HFFc6 (cell line): ENCODE measurements at regions not wholly inside any gene's neighbourhood (a gene's known extent, or its start where the extent isn't known, plus 50 kb on each side); places are given as distances from the start of the nearest gene placed in this dataset.

Source experiments
- DNase-seq: peaks from one replicate; pipeline ENCODE4 v3.0.0-alpha.2; 2018
- H3K27ac Mint-ChIP-seq: 2 replicates; pipeline ENCODE4 v1.8.0; 2020; ENCODE audit warnings: mild to moderate bottlenecking, mixed read lengths
- H3K27me3 Mint-ChIP-seq: 2 replicates; pipeline ENCODE4 v1.8.0; 2021; ENCODE audit warnings: mild to moderate bottlenecking, moderate library complexity, mixed read lengths; ENCODE audit not compliant: insufficient read depth
- H3K36me3 Mint-ChIP-seq: 2 replicates; pipeline ENCODE4 v1.8.0; 2021; ENCODE audit warnings: low read depth, mixed read lengths
- H3K4me1 Mint-ChIP-seq: 2 replicates; pipeline ENCODE4 v1.8.0; 2020; ENCODE audit warnings: low read depth, mixed read lengths
- H3K4me3 Mint-ChIP-seq: 2 replicates; pipeline ENCODE4 v1.8.0; 2020; ENCODE audit warnings: mild to moderate bottlenecking, moderate library complexity, mixed read lengths
- H3K9me3 Mint-ChIP-seq: 2 replicates; pipeline ENCODE4 v1.8.0; 2020; ENCODE audit warnings: mild to moderate bottlenecking, mixed read lengths
- TF ChIP-seq, protein P1 (sequence below): fragments of 200-600 bp; sonication (generic); IDR thresholded peaks from 2 replicates; pipeline ENCODE4 v1.5.0; 2021; ENCODE audit warnings: antibody characterized with exemption, mild to moderate bottlenecking

DNA sequence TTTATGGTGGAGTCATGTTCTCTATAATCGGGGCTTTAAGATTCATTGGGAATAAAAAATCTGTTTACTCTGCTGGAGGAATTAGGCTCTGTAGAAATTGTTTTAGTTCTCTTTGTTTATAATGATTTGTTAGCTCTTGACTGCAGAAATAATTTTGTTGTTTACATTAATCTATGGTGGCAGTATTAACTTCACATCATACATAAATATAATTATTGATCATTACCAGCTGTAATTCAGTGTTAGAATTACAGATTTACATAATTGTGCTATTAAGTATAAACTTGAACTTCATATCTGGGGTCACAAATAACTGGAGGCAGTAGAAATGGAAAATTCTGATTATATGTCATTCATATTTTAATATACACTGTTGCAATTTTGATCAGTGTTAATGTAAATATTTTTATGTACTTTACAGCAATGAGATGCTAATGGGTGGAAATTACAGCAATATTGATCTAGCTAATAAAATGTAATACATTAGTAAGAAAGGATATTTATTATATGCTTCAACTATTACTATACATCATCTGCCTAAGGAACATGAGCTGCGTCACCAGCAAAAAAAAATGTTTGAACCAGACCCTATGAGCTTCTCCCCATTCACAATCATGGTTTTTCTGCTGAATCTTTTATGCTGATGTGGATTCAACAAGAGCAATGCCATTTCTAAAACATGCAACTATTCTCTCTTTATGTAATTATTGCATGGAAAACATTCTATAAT lies 846.6 kb downstream of the NR2F1-AS1 start:
- no peaks in the 10 kb centered on the region for H3K4me1 Mint-ChIP-seq
- 0 out of 2 replicates have a peak, but pooled peaks cover 8% of the 10 kb centered on the region for H3K36me3 Mint-ChIP-seq

DNA sequence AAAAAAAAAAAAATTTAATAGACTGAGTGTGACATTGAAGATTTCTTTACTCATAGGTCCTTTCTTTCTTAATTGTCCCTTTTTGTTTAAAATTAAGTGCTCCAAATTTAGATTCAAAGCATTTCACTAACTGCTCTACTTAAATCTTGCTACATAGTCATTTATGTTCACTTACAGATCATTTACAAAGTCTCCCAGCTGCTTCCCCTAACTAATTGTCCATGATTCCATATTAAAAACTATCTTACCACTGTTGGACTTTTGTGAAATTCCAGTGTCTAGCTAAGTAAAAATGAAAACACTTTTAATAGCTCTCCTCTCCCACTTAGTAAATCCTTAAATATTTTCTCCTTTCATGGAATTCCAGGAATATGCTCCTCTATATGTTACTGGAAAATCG lies 850.5 kb downstream of the NR2F1-AS1 start:
- Mint-ChIP-seq H3K27ac (no peak overlapping the region), H3K4me1 (no peaks in the 10 kb centered on the region), H3K4me3 (no peak overlapping the region), H3K27me3 (no peaks in the 10 kb centered on the region; the same call in 1 of the 2 replicates), H3K9me3 (no peaks in the 10 kb centered on the region), H3K36me3 (no peaks in the 10 kb centered on the region)
- no peak for DNase-seq
- TF ChIP-seq, protein P1, sequence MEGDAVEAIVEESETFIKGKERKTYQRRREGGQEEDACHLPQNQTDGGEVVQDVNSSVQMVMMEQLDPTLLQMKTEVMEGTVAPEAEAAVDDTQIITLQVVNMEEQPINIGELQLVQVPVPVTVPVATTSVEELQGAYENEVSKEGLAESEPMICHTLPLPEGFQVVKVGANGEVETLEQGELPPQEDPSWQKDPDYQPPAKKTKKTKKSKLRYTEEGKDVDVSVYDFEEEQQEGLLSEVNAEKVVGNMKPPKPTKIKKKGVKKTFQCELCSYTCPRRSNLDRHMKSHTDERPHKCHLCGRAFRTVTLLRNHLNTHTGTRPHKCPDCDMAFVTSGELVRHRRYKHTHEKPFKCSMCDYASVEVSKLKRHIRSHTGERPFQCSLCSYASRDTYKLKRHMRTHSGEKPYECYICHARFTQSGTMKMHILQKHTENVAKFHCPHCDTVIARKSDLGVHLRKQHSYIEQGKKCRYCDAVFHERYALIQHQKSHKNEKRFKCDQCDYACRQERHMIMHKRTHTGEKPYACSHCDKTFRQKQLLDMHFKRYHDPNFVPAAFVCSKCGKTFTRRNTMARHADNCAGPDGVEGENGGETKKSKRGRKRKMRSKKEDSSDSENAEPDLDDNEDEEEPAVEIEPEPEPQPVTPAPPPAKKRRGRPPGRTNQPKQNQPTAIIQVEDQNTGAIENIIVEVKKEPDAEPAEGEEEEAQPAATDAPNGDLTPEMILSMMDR: no peak

More for the DNA sequence above, 846.6 kb downstream of the NR2F1-AS1 start:
- Mint-ChIP-seq H3K4me3 (no peak overlapping the region), H3K9me3 (peaks cover 7% of the 10 kb centered on the region; the same call in 1 of the 2 replicates), H3K27me3 (no peaks in the 10 kb centered on the region), H3K27ac (no peak overlapping the region)
- no peak for DNase-seq
- TF ChIP-seq, protein P1: no peak

GRCh38 chr5:92729088-92729487 lies 851.9 kb downstream of the NR2F1-AS1 start:
- no peaks in the 10 kb centered on the region for H3K36me3 Mint-ChIP-seq
- no peak overlapping the region for H3K27ac Mint-ChIP-seq
- no peak overlapping the region for H3K4me3 Mint-ChIP-seq
- TF ChIP-seq, protein P1: no peak
- no peaks in the 10 kb centered on the region; the same call in 1 of the 2 replicates for H3K27me3 Mint-ChIP-seq
- no peak for DNase-seq
- H3K4me1 Mint-ChIP-seq: no peaks in the 10 kb centered on the region
- H3K9me3 Mint-ChIP-seq: no peaks in the 10 kb centered on the region

GRCh38 chr5:92715946-92716520 lies 865.0 kb downstream of the NR2F1-AS1 start:
- H3K4me1 Mint-ChIP-seq: peaks cover 5% of the 10 kb centered on the region
- no peaks in the 10 kb centered on the region for H3K36me3 Mint-ChIP-seq
- TF ChIP-seq, protein P1: no peak
- no peaks in the 10 kb centered on the region for H3K9me3 Mint-ChIP-seq
- no peak overlapping the region for H3K27ac Mint-ChIP-seq
- no peaks in the 10 kb centered on the region for H3K27me3 Mint-ChIP-seq
- DNase-seq: no peak
- H3K4me3 Mint-ChIP-seq: no peak overlapping the region

DNA sequence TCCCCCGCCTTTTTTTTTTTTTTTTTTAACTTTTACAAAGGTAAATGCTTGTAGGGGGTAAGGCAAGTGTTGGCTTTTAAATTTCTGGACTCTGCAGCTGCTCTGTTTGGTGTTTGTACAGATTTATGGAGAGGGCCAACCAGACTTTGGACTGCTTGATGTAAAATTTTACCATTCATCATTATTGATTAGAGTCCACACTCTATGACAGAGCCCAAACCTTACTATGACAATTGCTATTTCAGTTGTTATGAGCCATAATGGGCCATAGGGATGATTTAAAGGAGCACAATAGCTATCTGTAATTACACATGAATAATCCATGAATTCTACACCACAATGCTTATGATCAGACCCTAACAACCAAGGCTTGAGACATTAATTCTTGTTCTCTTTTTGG lies 867.2 kb downstream of the NR2F1-AS1 start:
- Mint-ChIP-seq H3K27ac (no peak overlapping the region), H3K27me3 (no peaks in the 10 kb centered on the region), H3K9me3 (no peaks in the 10 kb centered on the region)

More for the DNA sequence above, 867.2 kb downstream of the NR2F1-AS1 start:
- TF ChIP-seq, protein P1: no peak
- Mint-ChIP-seq H3K4me3 (no peak overlapping the region), H3K36me3 (no peaks in the 10 kb centered on the region), H3K4me1 (peaks cover 5% of the 10 kb centered on the region)
- DNase-seq: no peak
